HFFc6 (cell line): ENCODE measurements at regions not wholly inside any gene's neighbourhood (a gene's known extent, or its start where the extent isn't known, plus 50 kb on each side); places are given as distances from the start of the nearest gene placed in this dataset.
"Not testable (repeated sequence)": the region's sequence is repeated elsewhere in the genome, so short reads cannot be mapped to it uniquely, and the experiment has no call there.

ENCODE experiments used
- DNase-seq: peaks from one replicate; pipeline ENCODE4 v3.0.0-alpha.2; 2018
- H3K27ac Mint-ChIP-seq: 2 replicates; pipeline ENCODE4 v1.8.0; 2020; ENCODE audit warnings: mild to moderate bottlenecking, mixed read lengths
- H3K27me3 Mint-ChIP-seq: 2 replicates; pipeline ENCODE4 v1.8.0; 2021; ENCODE audit warnings: mild to moderate bottlenecking, moderate library complexity, mixed read lengths; ENCODE audit not compliant: insufficient read depth
- H3K36me3 Mint-ChIP-seq: 2 replicates; pipeline ENCODE4 v1.8.0; 2021; ENCODE audit warnings: low read depth, mixed read lengths
- H3K4me1 Mint-ChIP-seq: 2 replicates; pipeline ENCODE4 v1.8.0; 2020; ENCODE audit warnings: low read depth, mixed read lengths
- H3K4me3 Mint-ChIP-seq: 2 replicates; pipeline ENCODE4 v1.8.0; 2020; ENCODE audit warnings: mild to moderate bottlenecking, moderate library complexity, mixed read lengths
- H3K9me3 Mint-ChIP-seq: 2 replicates; pipeline ENCODE4 v1.8.0; 2020; ENCODE audit warnings: mild to moderate bottlenecking, mixed read lengths
- TF ChIP-seq, protein P1 (sequence below): fragments of 200-600 bp; sonication (generic); IDR thresholded peaks from 2 replicates; pipeline ENCODE4 v1.5.0; 2021; ENCODE audit warnings: antibody characterized with exemption, mild to moderate bottlenecking

DNA sequence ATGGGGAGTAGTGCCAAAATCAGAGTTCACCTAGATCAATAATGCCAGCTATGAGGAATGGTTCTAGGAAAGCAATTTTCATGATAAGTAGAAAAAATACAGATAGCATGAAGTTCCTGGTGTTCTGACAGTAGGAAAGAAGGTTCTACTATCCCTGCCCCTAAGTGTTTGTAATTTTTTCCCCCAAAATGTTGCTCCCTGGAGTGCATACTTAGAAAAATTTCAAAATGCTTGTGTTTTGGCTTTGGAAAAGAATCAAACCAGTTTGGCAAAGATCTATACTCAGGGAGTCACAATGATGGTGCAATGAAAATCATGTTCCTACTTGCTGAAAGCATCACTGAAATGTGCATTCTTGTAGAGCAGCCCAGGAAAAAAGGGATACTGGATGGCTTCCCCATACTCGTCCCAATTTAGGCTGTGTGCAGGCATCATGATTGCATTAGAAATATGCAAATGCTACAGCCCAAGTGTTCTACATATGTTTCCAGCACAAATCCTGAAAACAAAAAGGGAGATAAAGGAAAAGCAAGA, 74.7 kb downstream of the LPAR4 start:
- Mint-ChIP-seq H3K9me3 (peaks cover 4% of the 10 kb centered on the region; the same call in 1 of the 2 replicates), H3K27me3 (no peaks in the 10 kb centered on the region), H3K27ac (no peak overlapping the region), H3K4me3 (no peak overlapping the region), H3K4me1 (no peaks in the 10 kb centered on the region), H3K36me3 (no peaks in the 10 kb centered on the region)
- DNase-seq: no peak
- TF ChIP-seq, protein P1, sequence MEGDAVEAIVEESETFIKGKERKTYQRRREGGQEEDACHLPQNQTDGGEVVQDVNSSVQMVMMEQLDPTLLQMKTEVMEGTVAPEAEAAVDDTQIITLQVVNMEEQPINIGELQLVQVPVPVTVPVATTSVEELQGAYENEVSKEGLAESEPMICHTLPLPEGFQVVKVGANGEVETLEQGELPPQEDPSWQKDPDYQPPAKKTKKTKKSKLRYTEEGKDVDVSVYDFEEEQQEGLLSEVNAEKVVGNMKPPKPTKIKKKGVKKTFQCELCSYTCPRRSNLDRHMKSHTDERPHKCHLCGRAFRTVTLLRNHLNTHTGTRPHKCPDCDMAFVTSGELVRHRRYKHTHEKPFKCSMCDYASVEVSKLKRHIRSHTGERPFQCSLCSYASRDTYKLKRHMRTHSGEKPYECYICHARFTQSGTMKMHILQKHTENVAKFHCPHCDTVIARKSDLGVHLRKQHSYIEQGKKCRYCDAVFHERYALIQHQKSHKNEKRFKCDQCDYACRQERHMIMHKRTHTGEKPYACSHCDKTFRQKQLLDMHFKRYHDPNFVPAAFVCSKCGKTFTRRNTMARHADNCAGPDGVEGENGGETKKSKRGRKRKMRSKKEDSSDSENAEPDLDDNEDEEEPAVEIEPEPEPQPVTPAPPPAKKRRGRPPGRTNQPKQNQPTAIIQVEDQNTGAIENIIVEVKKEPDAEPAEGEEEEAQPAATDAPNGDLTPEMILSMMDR: no peak

DNA sequence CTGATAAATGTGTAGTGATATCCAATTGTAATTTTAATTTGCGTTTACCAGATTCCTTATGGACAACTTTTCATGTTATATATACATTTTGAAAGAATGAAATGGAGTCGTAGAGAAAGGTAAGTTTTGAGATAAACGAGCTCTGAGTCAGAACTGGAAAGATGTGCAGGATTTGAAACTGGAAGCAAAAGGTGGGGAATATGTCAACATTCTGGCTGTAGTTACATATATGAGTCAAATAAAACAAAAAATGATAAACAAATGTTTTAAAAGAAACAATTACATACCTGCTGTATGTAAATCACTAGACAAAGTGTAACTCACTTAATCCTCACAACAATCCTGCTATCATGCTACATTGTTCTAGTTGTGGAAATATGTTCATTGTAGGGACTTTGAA, 84.0 kb downstream of the LPAR4 start:
- Mint-ChIP-seq H3K9me3 (no peaks in the 10 kb centered on the region), H3K27ac (no peak overlapping the region), H3K27me3 (no peaks in the 10 kb centered on the region), H3K36me3 (no peaks in the 10 kb centered on the region), H3K4me1 (no peaks in the 10 kb centered on the region), H3K4me3 (no peak overlapping the region)
- TF ChIP-seq, protein P1: no peak
- DNase-seq: no peak

- Mint-ChIP-seq H3K4me1 (no peaks in the 10 kb centered on the region), H3K27ac (no peak overlapping the region), H3K36me3 (no peaks in the 10 kb centered on the region), H3K9me3 (no peaks in the 10 kb centered on the region), H3K27me3 (no peaks in the 10 kb centered on the region), H3K4me3 (no peak overlapping the region)
- TF ChIP-seq, protein P1: no peak
- DNase-seq: no peak
These were observed 91.2 kb downstream of the LPAR4 start for GRCh38 chrX:78838709-78839108.

- H3K4me1 Mint-ChIP-seq: no peaks in the 10 kb centered on the region
- H3K4me3 Mint-ChIP-seq: no peak overlapping the region
- no peaks in the 10 kb centered on the region for H3K36me3 Mint-ChIP-seq
- no peak for DNase-seq
- H3K27me3 Mint-ChIP-seq: no peaks in the 10 kb centered on the region
- TF ChIP-seq, protein P1: no peak
- no peak overlapping the region for H3K27ac Mint-ChIP-seq
- H3K9me3 Mint-ChIP-seq: no peaks in the 10 kb centered on the region
These were observed 92.2 kb downstream of the LPAR4 start for GRCh38 chrX:78839711-78840110.

DNA sequence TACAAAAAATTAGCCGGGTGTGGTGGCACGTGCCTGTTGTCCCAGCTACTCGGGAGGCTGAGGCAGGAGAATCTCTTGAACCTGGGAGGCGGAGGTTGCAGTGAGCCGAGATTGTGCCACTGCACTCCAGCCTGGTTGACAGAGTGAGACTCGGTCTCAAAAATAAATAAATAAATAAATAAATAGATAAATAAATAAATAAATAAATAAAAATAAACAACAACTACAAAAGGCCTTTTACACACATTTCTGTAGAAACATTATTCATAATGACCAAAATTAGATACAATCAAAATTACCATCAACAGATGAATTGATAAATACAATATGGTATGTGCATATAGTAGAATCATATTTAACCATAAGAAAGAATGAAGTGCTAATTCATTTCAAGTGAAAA, 96.7 kb downstream of the LPAR4 start:
- not testable (repeated sequence) for DNase-seq, H3K4me1 Mint-ChIP-seq, H3K4me3 Mint-ChIP-seq, H3K36me3 Mint-ChIP-seq, H3K9me3 Mint-ChIP-seq, H3K27ac Mint-ChIP-seq, H3K27me3 Mint-ChIP-seq

- not testable (repeated sequence) for DNase-seq, H3K36me3 Mint-ChIP-seq, H3K27me3 Mint-ChIP-seq, H3K4me1 Mint-ChIP-seq, H3K27ac Mint-ChIP-seq, H3K4me3 Mint-ChIP-seq
- H3K9me3 Mint-ChIP-seq: peaks cover 11% of the 10 kb centered on the region; the same call in 1 of the 2 replicates
These were observed 63.9 kb upstream of the P2RY10 start for GRCh38 chrX:78881248-78881647.

- H3K36me3 Mint-ChIP-seq: no peaks in the 10 kb centered on the region
- no peak overlapping the region for H3K4me3 Mint-ChIP-seq
- H3K9me3 Mint-ChIP-seq: no peaks in the 10 kb centered on the region
- DNase-seq: peak; percentile 1
- TF ChIP-seq, protein P1: peak; percentile 62; the same call in 1 of the 2 replicates
- no peaks in the 10 kb centered on the region for H3K4me1 Mint-ChIP-seq
- no peak overlapping the region for H3K27ac Mint-ChIP-seq
- H3K27me3 Mint-ChIP-seq: no peaks in the 10 kb centered on the region
These were observed 58.6 kb upstream of the P2RY10 start for GRCh38 chrX:78886550-78886949.
